NCI-H446 (cell line): ENCODE measurements at regions not wholly inside any gene's neighbourhood (a gene's known extent, or its start where the extent isn't known, plus 50 kb on each side); places are given as distances from the start of the nearest gene placed in this dataset.
"Not testable (repeated sequence)": the region's sequence is repeated elsewhere in the genome, so short reads cannot be mapped to it uniquely, and the experiment has no call there.

Experiments used
- DNase-seq, 2 experiments: peaks; one replicate each; lab custom pipeline; 2025; lab: John Stamatoyannopoulos, UW

- DNase-seq = no peak
These were observed 165.7 kb downstream of the YIPF5 start for GRCh38 chr5:144004751-144005150.

- no peak for DNase-seq
These were observed 161.3 kb downstream of the YIPF5 start for GRCh38 chr5:144009116-144009515.

- DNase-seq = no peak
These were observed 159.1 kb downstream of the YIPF5 start for GRCh38 chr5:144011388-144011787.

- DNase-seq = no peak
These were observed 156.6 kb downstream of the YIPF5 start for GRCh38 chr5:144013816-144014215.

GRCh38 chr5:144015961-144016360 is 154.5 kb downstream of the YIPF5 start:
- DNase-seq = no peak

GRCh38 chr5:144017119-144017518 is 153.3 kb downstream of the YIPF5 start:
- peak; percentile 25 to 76 for DNase-seq

GRCh38 chr5:144017631-144018030 is 152.8 kb downstream of the YIPF5 start:
- no peak for DNase-seq

- no peak for DNase-seq
These were observed 146.4 kb downstream of the YIPF5 start for GRCh38 chr5:144024090-144024489.

- DNase-seq = no peak
These were observed 145.9 kb downstream of the YIPF5 start for GRCh38 chr5:144024545-144024944.

GRCh38 chr5:144026286-144026685 is 144.2 kb downstream of the YIPF5 start:
- no peak for DNase-seq

- DNase-seq = peak; percentile 70 to 72
These were observed 142.4 kb downstream of the YIPF5 start for GRCh38 chr5:144028058-144028457.

- peak; percentile 35 to 44 for DNase-seq
These were observed 141.8 kb downstream of the YIPF5 start for GRCh38 chr5:144028636-144029035.

GRCh38 chr5:144030904-144031303 is 139.6 kb downstream of the YIPF5 start:
- no peak for DNase-seq

GRCh38 chr5:144032375-144032774 is 138.1 kb downstream of the YIPF5 start:
- peak; percentile 30 to 56 for DNase-seq

- DNase-seq = no peak
These were observed 137.0 kb downstream of the YIPF5 start for GRCh38 chr5:144033486-144033885.

- no peak for DNase-seq
These were observed 135.3 kb downstream of the YIPF5 start for GRCh38 chr5:144035046-144035740.

GRCh38 chr5:144036476-144036875 is 134.0 kb downstream of the YIPF5 start:
- DNase-seq = no peak

GRCh38 chr5:144040615-144041305 is 129.7 kb downstream of the YIPF5 start:
- DNase-seq = no peak

- no peak for DNase-seq
These were observed 128.3 kb downstream of the YIPF5 start for GRCh38 chr5:144042156-144042555.

- no peak for DNase-seq
These were observed 122.1 kb downstream of the YIPF5 start for GRCh38 chr5:144048259-144048856.

- DNase-seq = not testable (repeated sequence)
These were observed 115.1 kb downstream of the YIPF5 start for GRCh38 chr5:144055391-144055790.

- DNase-seq = not testable (repeated sequence)
These were observed 110.4 kb downstream of the YIPF5 start for GRCh38 chr5:144060091-144060490.

- DNase-seq = no peak
These were observed 109.9 kb downstream of the YIPF5 start for GRCh38 chr5:144060598-144060997.
